Activated CD8-positive, alpha-beta T cell treated with anti-CD3 and anti-CD28 coated beads, Interleukin-2, amount 10 ng/mL, durations not matched to agents 7 days and 5 days (primary cell): ENCODE measurements at regions not wholly inside any gene's neighbourhood (a gene's known extent, or its start where the extent isn't known, plus 50 kb on each side); places are given as distances from the start of the nearest gene placed in this dataset.

Experiments
- ATAC-seq: fragments of 150-1000 bp; cut with Tn5 transposase; one replicate; pipeline ENCODE4 v1.10.0; 2021; ENCODE audit warnings: moderate library complexity
- CTCF ChIA-PET: fragments of 350-600 bp; sonication (Branson Sonifier 250); formaldehyde crosslinking; loops from one replicate; lab custom pipeline; 2021; ENCODE audit warnings: antibody characterized with exemption; lab: Charles Lee
- POLR2A ChIA-PET: fragments of 350-600 bp; sonication (Branson Sonifier 250); formaldehyde crosslinking; loops from one replicate; lab custom pipeline; 2021; ENCODE audit warnings: antibody characterized with exemption; lab: Charles Lee
- DNase-seq: peaks from one replicate; pipeline ENCODE4 v3.0.0-alpha.2; 2020
- H3K27ac Mint-ChIP-seq: one replicate; pipeline ENCODE4 v1.8.0; 2021; ENCODE audit warnings: mild to moderate bottlenecking, mixed read lengths
- H3K27me3 Mint-ChIP-seq: one replicate; pipeline ENCODE4 v1.8.0; 2021; ENCODE audit warnings: low read depth, mixed read lengths
- H3K36me3 Mint-ChIP-seq: one replicate; pipeline ENCODE4 v1.8.0; 2021; ENCODE audit warnings: low read depth, mixed read lengths
- H3K4me1 Mint-ChIP-seq: one replicate; pipeline ENCODE4 v1.8.0; 2021; ENCODE audit warnings: low read depth, mixed read lengths
- H3K4me3 Mint-ChIP-seq: one replicate; pipeline ENCODE4 v1.8.0; 2021; ENCODE audit warnings: mild to moderate bottlenecking, mixed read lengths
- H3K9me3 Mint-ChIP-seq: one replicate; pipeline ENCODE4 v1.8.0; 2022; ENCODE audit warnings: mixed read lengths; ENCODE audit not compliant: insufficient read depth

- DNase-seq (no peak), ATAC-seq (no peak)
- POLR2A ChIA-PET: no interaction called here
- H3K4me1 Mint-ChIP-seq: no peaks in the 10 kb centered on the region
- CTCF ChIA-PET: no interaction called here
- H3K9me3 Mint-ChIP-seq: no peaks in the 10 kb centered on the region
- peaks cover 5% of the 10 kb centered on the region for H3K27me3 Mint-ChIP-seq
- H3K4me3 Mint-ChIP-seq: no peak overlapping the region
- no peak overlapping the region for H3K27ac Mint-ChIP-seq
- no peaks in the 10 kb centered on the region for H3K36me3 Mint-ChIP-seq
Measured at GRCh38 chr6:87995461-87995860, 52.2 kb upstream of the SPACA1 start.

- H3K27me3 Mint-ChIP-seq: peaks cover 12% of the 10 kb centered on the region
- no peak overlapping the region for H3K4me3 Mint-ChIP-seq
- no peaks in the 10 kb centered on the region for H3K9me3 Mint-ChIP-seq
- POLR2A ChIA-PET: no interaction called here
- DNase-seq (no peak), ATAC-seq (no peak)
- no peaks in the 10 kb centered on the region for H3K4me1 Mint-ChIP-seq
- CTCF ChIA-PET: no interaction called here
- H3K27ac Mint-ChIP-seq: no peak overlapping the region
- H3K36me3 Mint-ChIP-seq: no peaks in the 10 kb centered on the region
Measured at GRCh38 chr6:87993356-87993755, 54.3 kb upstream of the SPACA1 start.

- ChIA-PET CTCF (no interaction called here), POLR2A (no interaction called here)
- H3K36me3 Mint-ChIP-seq: no peaks in the 10 kb centered on the region
- H3K27ac Mint-ChIP-seq: no peak overlapping the region
- H3K9me3 Mint-ChIP-seq: no peaks in the 10 kb centered on the region
- DNase-seq (no peak), ATAC-seq (no peak)
- H3K4me1 Mint-ChIP-seq: no peaks in the 10 kb centered on the region
- peaks cover 14% of the 10 kb centered on the region for H3K27me3 Mint-ChIP-seq
- no peak overlapping the region for H3K4me3 Mint-ChIP-seq
Measured at GRCh38 chr6:87990871-87991270, 56.8 kb upstream of the SPACA1 start.

- ChIA-PET CTCF (no interaction called here), POLR2A (no interaction called here)
- Mint-ChIP-seq H3K4me1 (no peaks in the 10 kb centered on the region), H3K9me3 (no peaks in the 10 kb centered on the region), H3K27me3 (peaks cover 11% of the 10 kb centered on the region), H3K27ac (no peak overlapping the region), H3K4me3 (no peak overlapping the region), H3K36me3 (no peaks in the 10 kb centered on the region)
- ATAC-seq: no peak
- DNase-seq: no peak
Measured at GRCh38 chr6:87982134-87982533, 65.5 kb upstream of the SPACA1 start.

GRCh38 chr6:87979737-87980136, 67.9 kb upstream of the SPACA1 start:
- no peak overlapping the region for H3K4me3 Mint-ChIP-seq
- no peak for ATAC-seq
- ChIA-PET POLR2A (no interaction called here), CTCF (no interaction called here)
- DNase-seq: no peak
- H3K27me3 Mint-ChIP-seq: peaks cover 13% of the 10 kb centered on the region
- H3K4me1 Mint-ChIP-seq: no peaks in the 10 kb centered on the region
- H3K9me3 Mint-ChIP-seq: no peaks in the 10 kb centered on the region
- H3K27ac Mint-ChIP-seq: no peak overlapping the region
- no peaks in the 10 kb centered on the region for H3K36me3 Mint-ChIP-seq

GRCh38 chr6:87976616-87977015, 71.0 kb upstream of the SPACA1 start:
- ChIA-PET CTCF (no interaction called here), POLR2A (no interaction called here)
- no peaks in the 10 kb centered on the region for H3K36me3 Mint-ChIP-seq
- no peak overlapping the region for H3K4me3 Mint-ChIP-seq
- H3K27ac Mint-ChIP-seq: no peak overlapping the region
- no peaks in the 10 kb centered on the region for H3K9me3 Mint-ChIP-seq
- ATAC-seq: no peak
- DNase-seq: no peak
- H3K27me3 Mint-ChIP-seq: peaks cover 17% of the 10 kb centered on the region
- H3K4me1 Mint-ChIP-seq: no peaks in the 10 kb centered on the region

- peaks cover 15% of the 10 kb centered on the region for H3K27me3 Mint-ChIP-seq
- H3K36me3 Mint-ChIP-seq: no peaks in the 10 kb centered on the region
- ChIA-PET POLR2A (no interaction called here), CTCF (interaction anchor here (0.6 kb wide), 1 partner anchor 10 kb away, joined by 3 read pairs; no protein-coding TSS in a partner anchor)
- DNase-seq (no peak), ATAC-seq (no peak)
- no peaks in the 10 kb centered on the region for H3K4me1 Mint-ChIP-seq
- no peaks in the 10 kb centered on the region for H3K9me3 Mint-ChIP-seq
- H3K4me3 Mint-ChIP-seq: no peak overlapping the region
- H3K27ac Mint-ChIP-seq: no peak overlapping the region
Measured at GRCh38 chr6:87975561-87975960, 72.1 kb upstream of the SPACA1 start.

GRCh38 chr6:87972279-87972678, 75.4 kb upstream of the SPACA1 start:
- POLR2A ChIA-PET: no interaction called here
- Mint-ChIP-seq H3K27me3 (peaks cover 7% of the 10 kb centered on the region), H3K27ac (no peak overlapping the region), H3K9me3 (no peaks in the 10 kb centered on the region), H3K36me3 (no peaks in the 10 kb centered on the region), H3K4me1 (no peaks in the 10 kb centered on the region), H3K4me3 (no peak overlapping the region)
- CTCF ChIA-PET: no interaction called here
- DNase-seq (no peak), ATAC-seq (no peak)

GRCh38 chr6:87971605-87972262, 75.9 kb upstream of the SPACA1 start:
- POLR2A ChIA-PET: no interaction called here

GRCh38 chr6:87968435-87969278, 79.0 kb upstream of the SPACA1 start:
- POLR2A ChIA-PET: no interaction called here
- ATAC-seq: peak; percentile 73

More at GRCh38 chr6:87971605-87972262, 75.9 kb upstream of the SPACA1 start:
- Mint-ChIP-seq H3K27ac (no peak overlapping the region), H3K27me3 (peaks cover 6% of the 10 kb centered on the region), H3K9me3 (no peaks in the 10 kb centered on the region), H3K4me1 (no peaks in the 10 kb centered on the region), H3K4me3 (no peak overlapping the region), H3K36me3 (no peaks in the 10 kb centered on the region)
- ATAC-seq: no peak
- DNase-seq: no peak
- CTCF ChIA-PET: no interaction called here

GRCh38 chr6:87965806-87966205, 81.8 kb upstream of the SPACA1 start:
- Mint-ChIP-seq H3K27me3 (peaks cover 8% of the 10 kb centered on the region), H3K4me1 (no peaks in the 10 kb centered on the region), H3K4me3 (no peak overlapping the region), H3K36me3 (no peaks in the 10 kb centered on the region), H3K9me3 (no peaks in the 10 kb centered on the region), H3K27ac (no peak overlapping the region)
- ATAC-seq: no peak
- CTCF ChIA-PET: no interaction called here
- POLR2A ChIA-PET: no interaction called here
- no peak for DNase-seq

More at GRCh38 chr6:87968435-87969278, 79.0 kb upstream of the SPACA1 start:
- Mint-ChIP-seq H3K4me1 (no peaks in the 10 kb centered on the region), H3K4me3 (no peak overlapping the region), H3K9me3 (no peaks in the 10 kb centered on the region), H3K36me3 (no peaks in the 10 kb centered on the region), H3K27me3 (peaks cover 4% of the 10 kb centered on the region), H3K27ac (no peak overlapping the region)
- CTCF ChIA-PET: no interaction called here
- DNase-seq: peak; percentile 33

GRCh38 chr6:87959083-87959482, 88.6 kb upstream of the SPACA1 start:
- CTCF ChIA-PET: no interaction called here
- no peak for DNase-seq
- no peaks in the 10 kb centered on the region for H3K4me1 Mint-ChIP-seq
- POLR2A ChIA-PET: no interaction called here
- no peak for ATAC-seq
- H3K27ac Mint-ChIP-seq: no peak overlapping the region
- no peaks in the 10 kb centered on the region for H3K9me3 Mint-ChIP-seq
- H3K27me3 Mint-ChIP-seq: peaks cover 19% of the 10 kb centered on the region
- no peak overlapping the region for H3K4me3 Mint-ChIP-seq
- H3K36me3 Mint-ChIP-seq: no peaks in the 10 kb centered on the region
